Hematopoietic multipotent progenitor cell treated with erythropoietin and hydrocortisone succinate and interleukin-3 and kit ligand, for 6 days (in vitro differentiated cells): ENCODE measurements at regions not wholly inside any gene's neighbourhood (a gene's known extent, or its start where the extent isn't known, plus 50 kb on each side); places are given as distances from the start of the nearest gene placed in this dataset.
A peak's percentile ranks its signal among the peaks of the same experiment; 100 is the strongest.

Experiments used
- DNase-seq: peaks from one replicate; pipeline ENCODE4 v3.0.0-alpha.2; 2015

- DNase-seq, result no peak
These were observed 126.8 kb downstream of the ADRA2A start for GRCh38 chr10:111203615-111204014.

- no peak for DNase-seq
These were observed 128.0 kb downstream of the ADRA2A start for GRCh38 chr10:111204838-111205237.

GRCh38 chr10:111206521-111206920 is 129.7 kb downstream of the ADRA2A start:
- DNase-seq, result no peak

- DNase-seq, result peak; percentile 69
These were observed 130.7 kb downstream of the ADRA2A start for GRCh38 chr10:111207500-111207899.

- no peak for DNase-seq
These were observed 132.1 kb downstream of the ADRA2A start for GRCh38 chr10:111208951-111209350.

GRCh38 chr10:111209692-111210091 is 132.9 kb downstream of the ADRA2A start:
- DNase-seq, result no peak

GRCh38 chr10:111211241-111211640 is 134.4 kb downstream of the ADRA2A start:
- no peak for DNase-seq

- no peak for DNase-seq
These were observed 134.9 kb downstream of the ADRA2A start for GRCh38 chr10:111211706-111212105.

- no peak for DNase-seq
These were observed 145.1 kb downstream of the ADRA2A start for GRCh38 chr10:111221682-111222480.

- DNase-seq, result no peak
These were observed 146.1 kb downstream of the ADRA2A start for GRCh38 chr10:111222961-111223360.

GRCh38 chr10:111231779-111232178 is 154.9 kb downstream of the ADRA2A start:
- no peak for DNase-seq

- peak; percentile 38 for DNase-seq
These were observed 156.6 kb downstream of the ADRA2A start for GRCh38 chr10:111233439-111233838.

GRCh38 chr10:111234234-111234913 is 157.5 kb downstream of the ADRA2A start:
- no peak for DNase-seq

GRCh38 chr10:111234914-111235302 is 158.1 kb downstream of the ADRA2A start:
- no peak for DNase-seq

GRCh38 chr10:111240348-111240747 is 163.5 kb downstream of the ADRA2A start:
- no peak for DNase-seq

- no peak for DNase-seq
These were observed 166.3 kb downstream of the ADRA2A start for GRCh38 chr10:111243126-111243525.

- no peak for DNase-seq
These were observed 169.3 kb downstream of the ADRA2A start for GRCh38 chr10:111246136-111246535.

- DNase-seq, result no peak
These were observed 170.1 kb downstream of the ADRA2A start for GRCh38 chr10:111246814-111247452.

GRCh38 chr10:111247781-111248389 is 171.1 kb downstream of the ADRA2A start:
- no peak for DNase-seq

GRCh38 chr10:111249925-111250324 is 173.1 kb downstream of the ADRA2A start:
- DNase-seq, result no peak

GRCh38 chr10:111261081-111261615 is 184.3 kb downstream of the ADRA2A start:
- DNase-seq, result no peak

GRCh38 chr10:111265341-111265740 is 188.5 kb downstream of the ADRA2A start:
- no peak for DNase-seq

GRCh38 chr10:111266165-111266564 is 189.3 kb downstream of the ADRA2A start:
- no peak for DNase-seq
